HG03103 (cell line): ENCODE measurements at regions not wholly inside any gene's neighbourhood (a gene's known extent, or its start where the extent isn't known, plus 50 kb on each side); places are given as distances from the start of the nearest gene placed in this dataset.
"Not testable (repeated sequence)": the region's sequence is repeated elsewhere in the genome, so short reads cannot be mapped to it uniquely, and the experiment has no call there.

Source experiments
- ATAC-seq: cut with Tn5 transposase; IDR thresholded peaks from one replicate; pipeline ENCODE4 v1.9.1; 2021; ENCODE audit warnings: low read depth; ENCODE audit not compliant: unreplicated experiment

DNA sequence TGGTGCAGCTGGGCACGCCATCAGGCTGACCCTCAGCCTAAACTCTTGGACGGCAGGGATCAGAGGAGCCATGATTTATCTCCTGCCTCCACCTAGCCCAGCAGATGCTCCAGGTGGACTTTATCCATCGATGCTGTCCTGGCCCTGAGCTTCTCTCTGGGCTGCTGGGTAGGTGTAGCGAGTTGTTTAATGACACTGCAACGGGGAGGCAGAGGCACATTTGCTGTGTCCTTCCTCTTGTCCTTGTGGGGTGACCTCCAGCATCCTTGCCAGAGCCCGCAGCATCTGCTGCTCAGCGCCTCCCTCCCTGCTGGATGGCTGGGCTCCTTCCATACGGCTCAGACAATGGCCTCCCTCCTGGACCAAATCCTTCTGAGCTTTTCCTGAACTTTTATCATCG is 103.1 kb upstream of the IRX4 start:
- no peak for ATAC-seq

DNA sequence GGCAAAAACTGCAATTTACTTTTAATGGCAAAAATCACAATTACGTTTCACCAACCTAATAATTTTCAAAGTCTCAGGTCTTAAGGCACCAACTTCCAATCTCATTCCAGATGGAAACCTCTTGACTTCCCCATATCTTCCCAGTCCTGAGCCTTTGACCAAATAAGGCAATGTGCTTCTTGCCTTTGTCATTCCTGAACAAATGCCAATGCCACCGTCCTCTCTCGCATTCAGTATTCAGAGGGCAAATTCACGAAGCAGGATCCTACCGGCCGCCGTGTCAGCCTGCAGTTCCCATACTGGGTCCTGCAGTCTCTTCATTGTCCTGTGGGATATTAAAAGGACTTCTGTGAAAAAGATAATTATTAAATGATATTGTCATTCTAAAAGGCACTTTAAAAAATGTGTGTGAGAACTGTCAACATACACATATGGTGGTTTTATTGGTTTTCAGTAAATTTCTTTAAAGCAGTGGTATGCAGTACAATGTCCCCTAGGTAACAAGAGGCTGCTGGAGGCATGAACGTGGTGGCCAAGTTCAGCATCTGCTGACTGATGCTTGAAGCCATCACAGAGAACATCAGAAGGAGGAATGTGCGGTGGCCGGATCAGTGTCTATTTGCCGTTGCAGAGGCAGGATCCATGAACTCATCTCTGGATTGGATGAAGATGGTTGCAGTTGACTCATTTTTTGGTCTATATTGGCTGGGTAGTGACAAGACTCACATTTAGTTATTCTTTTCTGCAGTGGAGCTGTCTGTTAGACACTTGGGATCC is 101.4 kb upstream of the IRX4 start:
- no peak for ATAC-seq

DNA sequence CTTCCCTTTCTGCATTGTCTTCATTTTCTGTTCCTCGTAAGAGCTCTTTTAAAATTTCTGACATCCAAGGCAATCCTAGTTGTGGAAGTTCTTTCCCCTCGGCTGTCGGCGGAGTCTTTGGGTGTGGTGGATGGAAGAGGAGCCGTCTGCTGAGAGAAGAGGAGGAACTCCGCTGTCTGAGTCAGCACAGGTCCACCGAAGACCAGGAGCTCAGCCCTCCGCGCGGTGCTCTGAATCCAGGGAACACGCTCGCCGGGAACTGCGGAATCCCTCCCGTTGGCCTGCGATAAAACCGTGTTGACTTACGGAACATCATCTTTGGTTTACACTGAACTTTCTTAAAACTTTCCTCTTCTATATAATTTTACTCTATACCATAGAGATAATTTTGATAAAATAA is 100.7 kb upstream of the IRX4 start:
- no peak for ATAC-seq

DNA sequence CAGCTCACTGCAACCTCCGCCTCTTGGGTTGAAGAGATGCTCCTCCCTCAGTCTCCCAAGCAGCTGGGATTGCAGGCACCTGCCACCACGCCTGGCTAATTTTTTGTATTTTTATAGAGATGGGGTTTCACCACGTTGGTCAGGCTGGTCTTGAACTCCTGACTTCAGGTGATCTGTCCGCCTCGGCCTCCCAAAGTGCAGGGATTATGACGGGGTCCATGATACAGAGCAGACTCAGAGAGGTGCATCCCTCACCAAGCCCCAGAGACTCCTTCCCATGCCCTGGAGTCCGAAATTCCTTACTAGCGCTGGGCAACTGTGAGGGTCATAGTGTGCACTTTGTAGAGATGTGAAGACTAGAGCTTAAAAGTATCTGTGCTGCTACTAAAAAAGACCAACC is 99.8 kb upstream of the IRX4 start:
- not testable (repeated sequence) for ATAC-seq

DNA sequence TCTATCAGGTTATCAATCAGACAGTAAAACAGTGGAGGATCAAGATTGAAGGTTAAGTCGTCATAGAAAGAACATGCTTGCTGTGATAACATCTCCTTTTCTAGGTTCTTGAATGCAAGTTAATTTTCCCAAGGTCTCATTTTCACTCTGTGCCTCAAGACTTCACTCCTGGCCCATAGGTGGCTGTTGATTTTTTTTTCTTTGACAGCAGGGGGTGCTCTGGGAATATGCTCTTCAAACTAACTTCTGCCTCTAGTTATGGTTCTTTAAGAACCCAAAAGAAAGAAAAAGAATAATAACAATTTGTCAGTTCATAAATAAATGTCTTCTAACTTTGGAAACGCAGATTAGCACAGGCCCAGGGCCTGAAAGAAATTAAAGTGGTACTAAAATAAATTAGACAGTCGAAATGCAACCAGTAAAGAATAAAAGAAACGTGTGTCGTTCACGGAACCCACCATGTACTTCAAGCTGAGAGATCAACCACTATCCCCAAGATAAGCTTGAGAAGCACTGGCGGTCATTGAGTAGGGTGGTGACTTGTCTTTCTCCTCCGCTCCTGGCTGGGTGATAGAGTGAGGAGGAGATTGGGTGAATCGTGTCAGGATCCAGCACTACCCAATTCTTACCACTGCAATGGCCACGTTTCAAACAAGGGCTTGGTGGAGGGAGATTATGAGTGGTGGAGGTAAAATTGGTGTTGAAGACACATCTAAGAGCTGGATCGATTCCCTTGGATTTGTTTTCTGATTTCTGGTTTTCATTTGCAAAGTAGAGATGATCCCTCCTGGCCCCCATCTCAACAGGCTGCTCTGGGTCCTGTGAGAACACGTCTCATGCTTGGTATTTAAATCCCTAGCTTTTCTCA is 93.4 kb upstream of the IRX4 start:
- ATAC-seq: no peak

DNA sequence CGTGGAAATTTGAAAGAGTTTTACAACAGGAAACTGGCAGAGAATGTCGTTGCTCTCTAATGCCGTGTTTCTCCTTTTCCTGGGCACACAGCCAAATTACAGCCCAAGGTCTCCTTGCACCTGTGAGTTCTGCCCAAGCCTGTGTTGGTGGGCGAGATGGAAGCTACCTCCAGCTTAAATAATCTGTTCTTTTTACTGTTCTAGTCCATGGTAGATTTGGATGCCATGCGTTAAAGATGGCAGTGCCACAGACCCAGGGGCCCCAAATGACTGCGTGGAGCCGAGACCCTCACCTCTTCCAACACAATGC is 92.6 kb upstream of the IRX4 start:
- no peak for ATAC-seq

DNA sequence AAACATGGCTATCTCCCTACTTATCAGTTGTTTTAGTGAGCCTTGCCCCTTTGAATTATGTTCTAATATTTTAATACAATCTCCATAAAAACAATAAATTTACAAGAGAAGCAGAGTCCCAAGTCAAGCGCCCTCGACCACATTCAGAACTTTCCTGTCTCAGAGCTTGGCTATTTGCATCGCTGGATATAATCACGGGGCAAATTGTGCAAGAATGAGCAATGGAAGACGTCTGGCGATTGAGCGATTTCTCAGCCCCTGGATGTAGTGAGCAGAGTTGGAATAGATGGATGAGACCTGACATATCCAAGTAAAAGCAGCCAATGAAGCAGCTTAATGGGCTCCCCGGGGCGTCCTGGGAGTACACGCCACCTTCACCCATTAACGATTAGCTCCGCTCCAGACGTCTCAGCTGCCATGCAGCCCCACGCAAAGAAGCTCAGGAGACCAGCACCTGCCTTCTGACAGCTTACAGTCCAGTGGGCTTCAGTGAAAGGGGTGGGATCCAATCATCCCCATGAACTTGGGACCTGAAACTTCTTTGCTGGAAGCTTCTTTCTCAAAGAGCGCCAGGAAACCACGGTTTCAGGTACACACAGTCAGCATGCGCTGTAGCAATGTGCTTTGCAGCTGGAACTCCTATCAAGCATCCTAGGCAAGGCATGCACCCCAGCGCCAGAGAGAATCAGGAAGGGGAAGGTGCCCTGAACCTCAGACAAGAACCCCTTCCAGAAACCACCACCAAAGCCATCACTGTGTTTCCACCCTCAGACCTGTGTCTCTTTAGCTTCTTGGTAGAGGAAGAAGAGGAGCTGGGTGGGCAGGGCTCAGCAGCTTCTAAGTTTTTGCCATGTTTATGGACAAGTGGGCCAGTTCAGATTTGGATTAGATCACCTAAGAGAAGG is 92.0 kb upstream of the IRX4 start:
- no peak for ATAC-seq

DNA sequence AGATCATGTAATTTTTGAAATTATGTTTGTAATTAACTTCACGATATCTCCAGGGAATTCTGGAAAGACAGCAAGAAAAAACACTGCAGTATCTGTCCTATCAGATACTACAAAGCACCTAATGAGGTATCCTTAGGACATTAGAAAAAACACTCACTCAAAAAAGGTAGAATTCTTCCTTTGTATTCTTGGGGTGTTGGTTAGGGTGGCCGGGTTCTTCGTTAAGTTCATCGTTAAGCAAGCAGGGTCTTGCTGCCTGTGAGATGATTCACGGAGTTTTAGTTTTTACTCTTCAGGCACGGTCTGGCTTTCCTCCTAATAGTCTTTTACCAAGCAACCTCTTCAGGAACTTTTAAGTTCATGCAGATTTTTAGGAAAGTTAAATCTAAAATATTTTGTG is 91.4 kb upstream of the IRX4 start:
- no peak for ATAC-seq

DNA sequence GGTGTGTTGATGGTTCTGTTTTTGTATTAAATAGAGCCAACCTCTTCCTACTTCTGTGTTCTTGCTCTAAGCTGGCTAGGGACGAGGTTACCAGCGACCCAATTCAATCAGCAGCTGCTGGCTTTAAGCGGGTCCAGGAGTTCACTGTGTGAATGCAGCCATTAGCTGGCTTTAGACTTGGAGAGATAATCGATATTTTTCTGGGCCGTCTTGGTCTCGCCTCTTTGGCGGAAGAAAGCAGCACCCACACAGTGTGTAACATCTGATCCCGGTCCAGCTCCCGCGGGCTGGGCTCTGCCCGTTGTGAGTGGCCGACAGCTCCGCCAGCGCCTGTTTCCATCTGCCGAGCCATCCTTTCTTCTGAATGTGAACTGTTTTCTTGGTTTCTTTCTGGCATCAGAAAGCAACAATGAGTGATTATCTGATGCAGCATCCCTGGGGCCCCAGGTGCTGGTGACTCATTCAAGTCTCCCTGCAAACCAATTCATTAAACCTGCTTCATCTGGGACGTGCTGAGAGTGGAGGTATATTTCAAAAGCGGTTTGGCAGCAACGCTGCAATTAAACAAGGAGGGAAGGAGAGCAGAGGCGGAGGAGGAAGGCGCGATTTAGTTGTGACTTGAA is 90.8 kb upstream of the IRX4 start:
- ATAC-seq: no peak

DNA sequence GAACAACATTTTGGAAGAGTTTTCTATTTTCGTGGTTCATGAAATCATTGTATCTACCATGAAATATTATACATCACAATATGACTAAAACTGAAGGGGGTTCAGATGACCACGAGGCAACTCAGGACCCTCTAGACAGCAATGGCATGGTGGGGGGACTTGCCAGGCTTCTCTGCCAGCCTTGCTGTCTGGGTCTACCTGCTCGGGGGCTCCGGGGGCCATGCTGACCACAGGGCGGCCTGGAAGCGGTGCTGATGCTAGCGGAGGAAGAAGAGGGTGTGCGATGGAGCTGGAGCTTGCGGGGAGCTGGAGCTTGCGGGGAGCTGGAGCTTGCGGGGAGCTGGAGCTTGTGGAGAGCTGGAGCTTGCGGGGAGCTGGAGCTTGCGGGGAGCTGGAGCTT is 89.2 kb upstream of the IRX4 start:
- no peak for ATAC-seq

DNA sequence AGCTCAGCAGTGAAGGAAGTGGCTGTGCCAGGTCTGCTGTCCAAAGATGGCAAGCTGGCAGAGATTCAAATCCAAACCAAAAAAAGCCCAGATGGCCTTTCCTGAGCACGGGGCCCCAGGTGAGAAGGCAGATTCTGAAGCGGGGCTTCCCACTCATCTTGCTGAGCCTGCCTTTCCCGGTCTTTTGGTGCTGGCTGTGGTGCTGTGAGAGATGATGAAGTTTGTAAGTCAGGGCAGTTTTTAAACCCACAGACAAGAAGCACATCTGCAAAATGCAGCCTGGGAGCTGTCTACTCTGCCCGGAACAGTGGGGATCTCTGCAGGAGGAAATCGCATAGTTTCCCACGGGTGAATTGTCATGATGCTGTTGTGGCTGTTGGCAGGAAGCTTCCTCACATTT is 85.0 kb upstream of the IRX4 start:
- no peak for ATAC-seq

DNA sequence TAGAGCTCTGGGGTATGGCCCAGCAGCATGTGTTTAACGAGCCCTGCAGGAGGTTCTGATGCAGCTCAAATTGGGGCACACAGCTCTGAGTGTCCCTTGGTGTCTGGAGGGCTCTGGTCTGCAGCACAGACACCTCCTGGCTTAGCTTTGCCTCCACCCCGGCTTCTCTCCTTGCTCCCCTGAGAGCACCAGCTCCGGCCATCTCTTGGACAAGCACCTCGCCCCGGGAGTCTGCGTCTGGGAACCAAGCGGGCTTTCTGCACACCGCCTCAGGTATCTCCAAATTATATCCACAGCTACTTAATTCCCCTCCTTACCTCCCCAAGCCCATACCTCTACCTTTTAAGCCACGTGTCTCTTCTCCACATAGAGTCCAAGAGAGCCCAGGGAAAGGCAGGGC is 83.7 kb upstream of the IRX4 start:
- no peak for ATAC-seq

DNA sequence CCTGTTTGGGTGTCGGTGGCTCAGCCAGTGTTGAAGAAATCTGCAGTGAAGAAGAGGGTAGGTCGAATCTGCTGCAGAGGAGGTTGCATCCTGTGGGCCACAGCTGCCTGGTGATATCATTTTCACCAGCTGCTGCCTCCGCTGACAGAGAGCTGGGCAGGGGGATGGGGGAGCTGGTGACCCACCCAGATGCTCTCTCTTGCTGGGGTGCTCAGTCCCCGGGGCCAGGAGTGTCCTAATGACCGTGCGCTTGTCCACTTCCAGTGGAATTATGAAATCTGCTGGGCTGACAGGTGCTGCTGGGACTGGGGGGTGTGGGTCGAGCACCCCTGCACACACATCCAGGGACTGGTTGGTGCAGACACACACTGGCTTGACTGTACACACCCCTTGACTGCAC is 83.2 kb upstream of the IRX4 start:
- ATAC-seq: no peak

DNA sequence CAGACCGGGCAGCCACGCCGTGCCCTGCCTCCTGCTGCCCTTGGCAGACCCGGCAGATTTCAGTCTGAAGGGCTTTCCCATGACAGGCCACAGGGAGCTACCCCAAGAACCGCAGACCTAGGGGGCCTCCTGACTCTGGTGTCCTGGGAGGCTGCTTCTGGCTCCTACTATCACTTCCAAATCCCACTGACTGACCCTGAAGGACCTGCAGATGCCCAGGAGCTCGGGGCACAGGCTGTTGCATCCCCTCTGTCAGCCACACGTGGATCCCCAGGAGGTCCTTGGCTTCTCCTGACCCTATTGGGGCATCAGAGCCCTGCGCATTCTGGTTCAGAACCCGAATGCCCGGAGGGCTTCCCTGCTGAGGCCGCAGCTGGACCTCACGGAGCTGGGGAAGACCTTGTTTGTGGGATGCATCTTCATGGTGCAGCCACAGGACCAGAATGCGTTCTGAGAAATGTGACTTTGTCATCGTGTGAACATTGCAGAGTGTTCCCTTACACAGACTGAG is 81.3 kb upstream of the IRX4 start:
- ATAC-seq: no peak

DNA sequence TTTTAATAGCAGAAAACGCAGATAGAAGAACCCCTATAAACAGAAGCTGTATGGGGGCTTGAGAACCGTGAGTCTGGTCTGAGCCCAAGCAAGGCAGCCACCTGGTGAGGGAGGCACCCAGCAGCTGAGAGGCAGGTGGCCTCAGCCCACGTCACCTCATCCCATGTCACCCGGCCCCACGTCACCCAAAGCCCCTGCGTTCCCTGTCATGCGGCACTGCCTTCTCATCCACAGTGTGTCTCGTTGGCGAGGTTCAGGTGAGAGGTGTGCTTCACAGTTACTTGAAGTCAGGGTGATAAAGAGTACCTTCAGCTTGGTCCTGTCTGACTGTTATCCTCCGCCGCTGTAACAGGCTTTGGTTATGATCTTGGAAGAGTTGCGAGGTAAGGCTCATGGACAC is 80.6 kb upstream of the IRX4 start:
- ATAC-seq: no peak

DNA sequence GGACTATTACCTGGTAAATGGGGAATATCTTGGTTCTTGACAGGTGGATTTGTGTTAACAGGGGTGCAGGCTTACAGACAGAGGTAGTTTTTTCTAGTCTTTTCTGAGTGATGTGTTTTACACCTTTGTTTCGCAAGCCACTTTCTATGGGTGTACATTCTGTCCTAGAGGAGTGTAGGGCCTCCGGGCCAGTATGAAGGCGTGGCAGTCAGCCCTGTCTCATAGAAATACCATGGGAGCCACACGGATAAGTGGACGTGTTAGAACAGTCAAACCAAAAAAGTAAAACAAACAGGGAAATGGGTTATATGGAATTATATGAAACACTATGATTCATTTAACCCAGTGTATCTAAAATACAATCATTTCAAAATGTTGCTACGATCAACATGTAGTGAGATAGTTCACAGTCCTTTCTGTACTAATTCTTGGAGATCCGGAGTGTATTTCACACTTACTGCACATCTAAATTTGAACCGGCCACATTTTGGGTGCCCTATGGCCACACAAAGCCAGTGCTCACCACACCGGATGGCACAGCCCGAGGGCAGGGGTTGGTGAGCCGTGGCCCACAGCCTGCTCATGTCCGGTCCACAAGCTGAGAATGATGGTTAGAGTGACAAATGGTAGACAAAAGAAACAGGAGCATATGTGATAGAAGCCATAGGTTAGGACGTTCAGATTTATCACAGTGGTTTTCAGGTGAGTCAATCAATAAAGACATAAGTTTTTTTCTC is 80.1 kb upstream of the IRX4 start:
- no peak for ATAC-seq

DNA sequence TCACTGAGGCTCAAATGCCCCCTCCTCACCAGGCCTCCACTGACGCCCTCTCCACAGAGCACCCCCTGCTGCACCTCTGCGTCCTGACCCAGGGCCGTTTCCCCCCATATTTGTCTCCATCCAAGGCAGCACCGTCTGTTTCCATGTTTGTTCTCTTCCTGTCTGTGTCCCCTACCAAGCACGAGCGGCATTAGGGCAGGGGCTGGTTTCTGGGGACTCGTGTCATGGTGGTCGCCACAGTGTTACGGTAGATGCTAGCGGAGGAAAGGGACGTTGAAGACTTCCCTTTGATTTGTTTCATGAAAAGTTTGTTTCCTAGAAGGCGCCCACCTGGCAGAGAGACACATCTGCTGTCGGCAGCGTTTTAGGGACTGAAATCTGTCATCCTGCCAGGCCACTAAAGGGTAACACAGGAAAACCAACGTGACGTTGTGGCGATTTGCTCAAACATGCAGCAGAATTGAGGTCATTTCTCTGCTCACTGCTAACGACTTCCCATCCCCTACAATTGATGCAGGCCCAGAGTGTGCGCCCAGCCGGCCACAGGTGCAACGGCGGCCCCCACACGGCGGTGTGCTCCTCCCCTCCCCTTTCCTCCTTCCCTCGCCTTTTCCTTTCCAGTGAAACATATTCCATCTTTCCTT is 79.3 kb upstream of the IRX4 start:
- no peak for ATAC-seq

DNA sequence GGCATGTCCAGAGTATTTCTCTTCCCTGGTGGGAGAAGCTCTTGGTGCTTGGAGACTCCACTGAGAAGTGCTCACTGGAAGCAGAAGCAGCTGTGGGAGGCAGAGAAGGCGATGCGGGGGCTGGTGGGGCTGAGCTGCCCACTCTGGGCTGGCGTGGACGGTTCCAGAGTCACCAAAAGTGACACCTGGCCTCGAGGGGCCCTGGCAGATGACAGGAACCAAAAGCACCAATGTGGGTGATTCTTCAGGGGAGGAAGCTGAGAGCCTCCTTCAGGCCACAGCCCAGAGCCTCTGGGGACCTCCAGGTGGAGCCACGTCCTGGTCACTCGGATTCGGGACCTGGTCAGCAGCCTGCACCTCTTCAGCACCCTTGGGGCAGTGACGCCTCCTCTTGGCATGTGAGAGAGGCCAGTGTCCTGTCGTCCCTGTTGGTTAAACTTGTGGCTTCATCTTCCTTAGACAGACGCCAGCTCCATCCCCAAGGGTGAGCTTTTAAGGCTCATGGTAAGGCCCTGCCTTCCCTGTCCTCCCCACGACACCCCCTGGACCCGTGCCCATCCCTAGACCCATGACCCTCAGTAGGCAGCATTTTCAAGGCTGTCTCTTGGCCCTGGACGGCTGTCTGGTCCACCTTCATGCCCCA is 78.7 kb upstream of the IRX4 start:
- ATAC-seq: no peak
